HG02798 (cell line): ENCODE measurements at regions not wholly inside any gene's neighbourhood (a gene's known extent, or its start where the extent isn't known, plus 50 kb on each side); places are given as distances from the start of the nearest gene placed in this dataset.
"Not testable (repeated sequence)": the region's sequence is repeated elsewhere in the genome, so short reads cannot be mapped to it uniquely, and the experiment has no call there.

Experiments used
- ATAC-seq: cut with Tn5 transposase; IDR thresholded peaks from one replicate; pipeline ENCODE4 v1.9.1; 2021; ENCODE audit warnings: mild to moderate bottlenecking; ENCODE audit not compliant: unreplicated experiment, poor library complexity

GRCh38 chr2:66111706-66112105 lies 323.2 kb upstream of the MEIS1 start:
- no peak for ATAC-seq

- no peak for ATAC-seq
These were observed 324.3 kb upstream of the MEIS1 start for GRCh38 chr2:66110608-66111007.

GRCh38 chr2:66110086-66110485 lies 324.8 kb upstream of the MEIS1 start:
- no peak for ATAC-seq

- no peak for ATAC-seq
These were observed 325.5 kb upstream of the MEIS1 start for GRCh38 chr2:66109419-66109818.

GRCh38 chr2:66105066-66105753 lies 329.7 kb upstream of the MEIS1 start:
- ATAC-seq, result no peak

- ATAC-seq, result no peak
These were observed 331.3 kb upstream of the MEIS1 start for GRCh38 chr2:66103581-66103980.

DNA sequence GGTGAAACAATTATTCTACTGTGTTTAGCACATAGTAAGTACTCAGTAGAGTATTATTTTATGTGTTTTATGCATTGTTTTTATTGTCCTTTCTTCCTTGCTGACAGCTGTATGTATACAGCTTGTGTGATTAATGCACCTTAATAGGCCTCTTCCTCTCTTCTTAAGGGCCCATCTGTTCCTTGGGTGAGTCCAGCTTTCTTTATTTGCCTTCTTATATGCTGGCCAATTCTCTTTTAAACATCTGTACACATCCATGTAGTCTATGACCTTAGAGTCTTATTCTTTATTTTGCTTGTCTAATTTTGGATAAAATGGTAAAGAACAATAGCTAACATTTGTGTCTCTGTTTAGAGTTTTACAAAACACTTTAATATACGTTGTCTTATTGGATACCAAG lies 333.7 kb upstream of the MEIS1 start:
- no peak for ATAC-seq

DNA sequence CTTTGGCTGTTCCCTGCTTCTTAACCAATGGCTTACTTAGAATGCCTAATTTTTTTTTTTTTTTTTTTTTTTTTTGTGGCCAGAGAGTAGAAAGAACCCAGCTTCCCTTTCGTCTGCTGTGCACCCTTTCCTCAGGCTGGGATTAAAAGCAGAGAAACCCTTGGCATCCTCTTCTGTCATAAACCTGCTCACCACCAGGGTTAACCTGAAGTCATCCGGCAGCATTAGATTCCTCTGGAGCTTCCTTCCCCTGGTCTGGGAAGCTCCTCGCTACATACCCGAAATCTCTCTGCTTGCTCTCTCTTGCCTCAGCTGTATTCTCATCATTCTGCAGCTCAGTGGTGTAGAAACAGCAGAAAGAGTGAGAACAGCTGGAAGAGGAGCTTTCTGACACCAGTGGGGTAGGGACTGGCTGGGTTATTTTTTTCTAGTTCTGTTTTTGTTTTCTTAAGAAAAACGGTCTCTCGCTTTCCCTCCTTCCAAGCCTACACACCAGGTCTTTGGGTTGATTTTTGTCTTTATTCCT lies 339.0 kb upstream of the MEIS1 start:
- no peak for ATAC-seq

DNA sequence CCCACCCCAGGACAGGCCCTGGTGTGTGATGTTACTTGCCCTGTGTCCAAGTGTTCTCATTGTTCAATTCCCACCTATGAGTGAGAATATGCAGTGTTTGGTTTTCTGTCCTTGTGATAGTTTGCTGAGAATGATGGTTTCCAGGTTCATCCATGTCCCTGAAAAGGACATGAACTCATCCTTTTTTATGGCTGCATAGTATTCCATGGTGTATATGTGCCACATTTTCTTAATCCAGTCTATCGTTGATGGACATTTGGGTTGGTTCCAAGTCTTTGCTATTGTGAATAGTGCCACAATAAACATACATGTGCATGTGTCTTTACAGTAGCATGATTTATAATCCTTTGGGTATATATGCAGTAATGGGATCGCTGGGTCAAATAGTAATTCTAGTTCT lies 340.2 kb upstream of the MEIS1 start:
- ATAC-seq, result not testable (repeated sequence)

- ATAC-seq, result no peak
These were observed 341.6 kb upstream of the MEIS1 start for GRCh38 chr2:66093371-66093770.

DNA sequence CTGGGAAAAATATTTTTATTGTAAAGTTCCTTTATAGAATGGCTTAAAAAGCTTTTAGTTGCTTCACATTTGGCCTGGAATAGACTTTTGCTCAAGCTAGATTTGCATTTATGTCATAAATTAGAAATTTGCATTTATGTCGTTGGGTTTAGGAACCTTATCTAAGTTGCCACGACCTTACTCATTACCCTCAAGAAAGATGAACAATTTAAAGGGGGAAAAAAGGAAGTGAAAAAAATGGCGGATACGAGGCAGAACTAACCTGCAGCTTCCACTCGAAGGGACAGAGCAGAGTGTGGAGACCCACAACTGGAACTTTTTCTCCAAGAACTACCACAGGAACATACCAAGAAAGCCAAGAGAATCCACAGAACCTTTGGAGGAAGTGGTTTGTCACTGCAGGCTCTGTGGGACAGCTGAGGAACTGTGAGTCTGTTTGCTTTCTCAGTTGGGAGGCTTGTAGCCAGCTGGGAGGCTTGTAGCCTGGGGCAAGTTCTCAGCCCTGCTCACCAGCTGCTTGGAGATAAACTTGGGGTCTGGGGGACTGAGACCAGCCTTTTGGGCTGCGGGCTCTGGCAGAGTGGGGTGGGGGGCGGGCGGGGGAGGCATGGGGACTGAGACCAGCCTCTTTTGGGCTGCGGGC lies 349.9 kb upstream of the MEIS1 start:
- no peak for ATAC-seq

- no peak for ATAC-seq
These were observed 352.3 kb upstream of the MEIS1 start for GRCh38 chr2:66082581-66082980.

- ATAC-seq, result no peak
These were observed 354.8 kb upstream of the MEIS1 start for GRCh38 chr2:66080127-66080526.

- ATAC-seq, result no peak
These were observed 361.8 kb upstream of the MEIS1 start for GRCh38 chr2:66073172-66073571.

DNA sequence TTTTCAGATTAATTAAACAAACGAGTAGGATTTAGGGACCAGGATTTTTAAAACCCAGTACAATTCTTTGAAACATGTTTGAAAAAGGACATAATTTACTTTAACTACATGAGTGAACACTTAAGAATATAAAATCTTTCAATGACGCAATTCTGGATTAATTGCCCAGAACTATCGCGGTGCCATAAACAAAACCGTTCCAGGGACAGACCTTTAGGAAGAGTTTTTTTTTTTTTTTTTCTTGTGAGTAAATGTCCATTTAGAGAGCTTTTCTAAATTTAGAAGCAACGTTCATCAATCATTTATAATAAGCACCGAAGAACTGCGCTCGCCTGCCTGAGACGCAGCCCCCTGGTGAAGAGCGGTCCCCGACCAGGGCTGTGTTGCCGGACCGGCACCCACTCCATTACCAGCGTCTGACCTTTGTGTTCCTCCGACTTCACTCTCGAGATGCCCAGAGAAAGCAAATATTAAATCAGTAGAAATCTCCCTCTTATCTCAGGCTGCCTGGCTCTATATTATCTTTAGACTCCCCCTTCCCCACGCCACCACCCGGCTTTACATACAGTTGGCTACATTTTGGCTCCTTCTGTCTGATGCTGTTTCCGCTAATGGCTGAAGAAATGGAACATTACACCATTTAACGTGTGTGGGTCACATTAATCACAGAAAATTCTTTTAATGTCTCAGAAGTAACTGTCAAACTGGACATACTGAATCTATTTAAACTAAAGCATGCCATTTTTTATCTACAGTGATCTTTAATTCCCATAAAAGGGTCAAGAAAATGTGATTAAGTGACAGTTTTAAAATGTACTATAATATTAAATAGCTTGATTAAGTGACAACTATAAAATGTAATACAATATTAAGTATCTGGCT lies 364.0 kb upstream of the MEIS1 start:
- no peak for ATAC-seq

DNA sequence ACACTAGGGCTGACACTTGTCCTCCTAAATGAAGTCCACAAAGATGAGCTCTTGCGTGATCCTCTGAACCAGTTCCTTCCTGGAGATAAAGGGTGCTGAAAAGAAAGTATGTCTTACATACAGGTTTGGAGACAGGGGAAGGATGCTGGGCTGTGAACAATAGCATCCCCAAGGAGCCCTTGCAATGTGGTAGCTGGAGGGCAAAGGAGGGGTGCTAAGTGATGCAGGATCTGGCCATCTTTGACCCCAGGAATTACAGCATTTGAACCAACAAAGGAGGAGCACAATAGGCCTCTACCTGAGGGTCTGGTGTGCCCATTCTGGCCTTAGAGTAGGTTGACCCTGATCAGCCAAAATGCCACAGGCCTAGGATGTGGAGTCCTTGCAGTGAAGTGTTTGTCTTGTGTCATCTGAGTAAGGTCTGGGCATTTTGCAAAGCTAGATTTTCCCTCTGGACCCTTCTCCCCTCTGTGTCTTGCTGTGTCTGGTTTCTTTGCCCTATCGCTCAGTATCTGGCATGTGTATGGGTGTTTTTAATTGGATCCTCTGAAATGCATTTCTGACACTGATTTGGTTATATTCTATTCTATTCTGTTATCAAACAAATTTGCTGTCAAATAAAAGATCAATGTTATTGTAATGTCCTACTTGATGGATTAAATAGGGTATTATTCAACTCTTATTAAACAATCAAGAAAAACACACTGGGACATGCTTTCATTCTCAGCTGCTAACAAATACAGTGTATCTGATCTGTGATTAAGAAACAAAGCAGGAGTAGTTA lies 364.8 kb upstream of the MEIS1 start:
- ATAC-seq, result no peak

DNA sequence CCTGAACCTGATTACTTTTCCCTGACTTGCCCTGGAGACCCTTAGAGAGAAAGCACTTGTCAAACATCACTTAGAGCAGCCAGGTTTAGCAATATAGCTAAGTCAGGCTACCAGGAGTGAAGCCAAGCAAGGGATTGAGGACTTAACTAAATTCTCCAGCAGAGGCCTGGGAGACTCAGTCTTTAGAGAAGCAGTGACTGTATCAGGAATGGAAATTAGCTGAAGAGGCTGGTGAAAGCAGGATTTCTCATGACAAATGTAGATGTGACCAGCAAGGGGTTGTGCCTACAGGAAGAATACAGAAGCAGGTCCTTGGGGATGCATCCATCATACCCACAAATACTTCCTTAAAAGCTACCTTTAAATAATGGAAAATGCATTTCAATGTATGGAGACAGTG lies 368.9 kb upstream of the MEIS1 start:
- ATAC-seq, result no peak

- ATAC-seq, result no peak
These were observed 375.6 kb upstream of the MEIS1 start for GRCh38 chr2:66059332-66059731.

DNA sequence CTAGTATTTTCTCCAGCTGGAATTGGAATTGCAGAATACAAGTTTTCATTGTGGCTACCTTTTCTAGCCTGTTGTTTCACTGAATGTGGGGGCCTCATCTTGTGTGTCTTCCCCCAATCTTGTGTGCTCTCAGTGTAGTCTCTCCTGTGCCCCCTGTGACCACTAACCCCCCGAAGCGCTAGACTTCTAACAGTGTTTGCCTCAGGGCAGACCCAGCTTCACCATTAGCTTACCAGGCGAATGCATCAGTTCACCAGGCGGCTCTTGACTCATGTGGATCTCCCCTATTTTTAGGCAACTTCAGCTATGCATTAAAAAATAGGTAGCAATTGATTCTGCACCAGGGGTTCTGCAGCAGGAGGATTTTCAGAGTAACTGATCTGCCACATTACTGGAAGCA lies 376.2 kb upstream of the MEIS1 start:
- no peak for ATAC-seq

GRCh38 chr2:66057844-66058243 lies 377.1 kb upstream of the MEIS1 start:
- no peak for ATAC-seq
